ENCODE measurements at regions not wholly inside any gene's neighbourhood (a gene's known extent, or its start where the extent isn't known, plus 50 kb on each side); places are given as distances from the start of the nearest gene placed in this dataset.

- FAIRE-seq: no peak
- DNase-seq (ENCODE audit: insufficient read length, low spot score): no peak
- TF ChIP-seq CTCF (IDR thresholded peaks at IDR 0.05; ENCODE audit: insufficient read depth, missing control alignments): no peak
These were observed 56.0 kb upstream of the OR5AK2 start for GRCh38 chr11:56932572-56933220.

GRCh38 chr11:56923116-56923515 is 65.6 kb upstream of the OR5AK2 start:
- no peak for DNase-seq (ENCODE audit: insufficient read length, low spot score)
- TF ChIP-seq CTCF (IDR thresholded peaks at IDR 0.05; ENCODE audit: insufficient read depth, missing control alignments): no peak
- no peak for FAIRE-seq

GRCh38 chr11:56922421-56922820 is 66.3 kb upstream of the OR5AK2 start:
- no peak for TF ChIP-seq CTCF (IDR thresholded peaks at IDR 0.05; ENCODE audit: insufficient read depth, missing control alignments)
- DNase-seq (ENCODE audit: insufficient read length, low spot score) (no peak), FAIRE-seq (no peak)

GRCh38 chr11:56917708-56918400 is 70.9 kb upstream of the OR5AK2 start:
- FAIRE-seq: no peak
- TF ChIP-seq CTCF (IDR thresholded peaks at IDR 0.05; ENCODE audit: insufficient read depth, missing control alignments): no peak

GRCh38 chr11:56916587-56916986 is 72.1 kb upstream of the OR5AK2 start:
- no peak for TF ChIP-seq CTCF (IDR thresholded peaks at IDR 0.05; ENCODE audit: insufficient read depth, missing control alignments)
- FAIRE-seq: no peak
- DNase-seq (ENCODE audit: insufficient read length, low spot score): no peak

More at GRCh38 chr11:56917708-56918400, 70.9 kb upstream of the OR5AK2 start:
- no peak for DNase-seq (ENCODE audit: insufficient read length, low spot score)

GRCh38 chr11:56916162-56916561 is 72.6 kb upstream of the OR5AK2 start:
- DNase-seq (ENCODE audit: insufficient read length, low spot score) (no peak), FAIRE-seq (no peak)
- no peak for TF ChIP-seq CTCF (IDR thresholded peaks at IDR 0.05; ENCODE audit: insufficient read depth, missing control alignments)

- no peak for TF ChIP-seq CTCF (IDR thresholded peaks at IDR 0.05; ENCODE audit: insufficient read depth, missing control alignments)
- DNase-seq (ENCODE audit: insufficient read length, low spot score) (no peak), FAIRE-seq (no peak)
These were observed 77.4 kb upstream of the OR5AK2 start for GRCh38 chr11:56911312-56911711.
